ENCODE measurements at regions not wholly inside any gene's neighbourhood (a gene's known extent, or its start where the extent isn't known, plus 50 kb on each side); places are given as distances from the start of the nearest gene placed in this dataset.

GRCh38 chr3:28906561-28907310, 374.1 kb upstream of the RBMS3 start:
- no peak overlapping the region for H3K9ac ChIP-seq (ENCODE audit: low read length)
- H2AFZ ChIP-seq (ENCODE audit: low read depth, low read length, poor library complexity, severe bottlenecking), result no peak overlapping the region
- ATAC-seq (no peak), DNase-seq (ENCODE audit: low read depth, low spot score) (no peak)
- POLR2A ChIA-PET, result no interaction called here
- no peaks in the 10 kb centered on the region for H3K9me3 ChIP-seq (ENCODE audit: control insufficient read depth in 1 of 2, insufficient read depth in 1 of 2, low read depth in 1 of 2, low read length in 2 of 2)
- H4K20me1 ChIP-seq (ENCODE audit: insufficient read depth), result no peaks in the 10 kb centered on the region
- H3K4me3 ChIP-seq (replicated peaks in 1 of 2; ENCODE audit: low read depth in 1 of 2, low read length in 2 of 2), result no peak overlapping the region
- H3K4me2 ChIP-seq (ENCODE audit: low read length), result no peak overlapping the region
- no peaks in the 10 kb centered on the region for H3K4me1 ChIP-seq (ENCODE audit: control insufficient read depth in 1 of 2, insufficient read depth in 2 of 2, low read length in 2 of 2)
- intact Hi-C loops (cut with micrococcal nuclease), result no loop called here
- H3K27me3 ChIP-seq (ENCODE audit: insufficient read depth, low read length), result no peaks in the 10 kb centered on the region
- no peak overlapping the region for H3K27ac ChIP-seq (ENCODE audit: low read depth, low read length)
- BruUV-seq (replicated peaks), result no TSS peak
- H3K36me3 ChIP-seq (ENCODE audit: control insufficient read depth in 1 of 2, insufficient read depth in 2 of 2, low read length in 2 of 2), result no peaks in the 10 kb centered on the region
- no peak for TF ChIP-seq EZH2 (IDR thresholded peaks at IDR 0.05)
- CTCF ChIA-PET, result no interaction called here
- H3K79me2 ChIP-seq (ENCODE audit: insufficient read depth, low read length), result no peaks in the 10 kb centered on the region
- H3K9me2 ChIP-seq (ENCODE audit: insufficient read depth), result no peaks in the 10 kb centered on the region
- RAD21 ChIA-PET (ENCODE audit: low non-redundant PET in 1 of 2, low total read pairs in 2 of 2, uncharacterized antibody in 2 of 2, unreplicated experiment in 2 of 2), result no interaction called here

- Histone ChIP-seq H3K9me3 (ENCODE audit: control insufficient read depth in 1 of 2, insufficient read depth in 1 of 2, low read depth in 1 of 2, low read length in 2 of 2) (no peaks in the 10 kb centered on the region), H3K27me3 (ENCODE audit: insufficient read depth, low read length) (no peaks in the 10 kb centered on the region), H3K4me1 (ENCODE audit: control insufficient read depth in 1 of 2, insufficient read depth in 2 of 2, low read length in 2 of 2) (no peaks in the 10 kb centered on the region), H3K4me3 (replicated peaks in 1 of 2; ENCODE audit: low read depth in 1 of 2, low read length in 2 of 2) (no peak overlapping the region), H3K27ac (ENCODE audit: low read depth, low read length) (no peak overlapping the region), H3K4me2 (ENCODE audit: low read length) (no peak overlapping the region), H3K9ac (ENCODE audit: low read length) (no peak overlapping the region), H2AFZ (ENCODE audit: low read depth, low read length, poor library complexity, severe bottlenecking) (no peak overlapping the region), H3K79me2 (ENCODE audit: insufficient read depth, low read length) (no peaks in the 10 kb centered on the region), H3K9me2 (ENCODE audit: insufficient read depth) (no peaks in the 10 kb centered on the region), H3K36me3 (ENCODE audit: control insufficient read depth in 1 of 2, insufficient read depth in 2 of 2, low read length in 2 of 2) (no peaks in the 10 kb centered on the region), H4K20me1 (ENCODE audit: insufficient read depth) (no peaks in the 10 kb centered on the region)
- ATAC-seq, result no peak
- intact Hi-C loops (cut with micrococcal nuclease), result no loop called here
- BruUV-seq (replicated peaks), result no TSS peak
- RAD21 ChIA-PET (ENCODE audit: low non-redundant PET in 1 of 2, low total read pairs in 2 of 2, uncharacterized antibody in 2 of 2, unreplicated experiment in 2 of 2), result no interaction called here
- CTCF ChIA-PET, result no interaction called here
- no peak for DNase-seq (ENCODE audit: low read depth, low spot score)
- POLR2A ChIA-PET, result no interaction called here
- TF ChIP-seq EGR1 (IDR thresholded peaks at IDR 0.05; ENCODE audit: low read depth) (no peak), RAD21 (IDR thresholded peaks at IDR 0.05; ENCODE audit: low read depth) (no peak), MAX (IDR thresholded peaks at IDR 0.05) (no peak), CTCF (IDR thresholded peaks at IDR 0.05 in 2 of 3, conservative IDR thresholded peaks at IDR 0.05 in 1 of 3; ENCODE audit: borderline replicate concordance in 1 of 3, insufficient read depth in 1 of 3, low read depth in 2 of 3, low read length in 2 of 3) (no peak), REST (IDR thresholded peaks at IDR 0.05; ENCODE audit: low read depth) (no peak), ZNF274 (IDR thresholded peaks at IDR 0.05; ENCODE audit: low read depth, low read length) (no peak), EZH2phosphoT487 (IDR thresholded peaks at IDR 0.05; ENCODE audit: borderline replicate concordance) (no peak), POLR2A (IDR thresholded peaks at IDR 0.05; ENCODE audit: borderline replicate concordance, extremely low read depth, insufficient read depth, insufficient read length) (no peak), FOSL1 (IDR thresholded peaks at IDR 0.05; ENCODE audit: low read depth) (no peak), CEBPB (IDR thresholded peaks at IDR 0.05; ENCODE audit: low read depth) (no peak), YY1 (IDR thresholded peaks at IDR 0.05; ENCODE audit: extremely low read depth, insufficient replicate concordance, low read depth, low read length) (no peak), ATF3 (IDR thresholded peaks at IDR 0.05) (no peak), SRF (IDR thresholded peaks at IDR 0.05; ENCODE audit: low read depth) (no peak), ZFX (IDR thresholded peaks at IDR 0.05) (no peak), SP1 (IDR thresholded peaks at IDR 0.05; ENCODE audit: low read depth) (no peak), EZH2 (IDR thresholded peaks at IDR 0.05) (no peak)
These were observed 373.3 kb upstream of the RBMS3 start for GRCh38 chr3:28907616-28908015.

Data from HCT116 (cell line).